SK-N-SH (cell line): ENCODE measurements at regions not wholly inside any gene's neighbourhood (a gene's known extent, or its start where the extent isn't known, plus 50 kb on each side); places are given as distances from the start of the nearest gene placed in this dataset.

Experiments used
- CTCF ChIP-seq: fragments of 200-600 bp; sonication (generic); IDR thresholded peaks from 2 replicates; pipeline ENCODE4 v1.6.1; 2017; ENCODE audit warnings: antibody characterized with exemption, mild to moderate bottlenecking, moderate library complexity
- EP300 ChIP-seq, 2 experiments: IDR thresholded peaks; 2 replicates each; pipeline versions ENCODE4 v1.4.0 to v1.6.1; 2012; ENCODE audit warnings: borderline replicate concordance in 1 of 2, low read depth in 1 of 2, low read length in 1 of 2
- EZH2phosphoT487 ChIP-seq: fragments of 200-600 bp; sonication (generic); IDR thresholded peaks from 2 replicates; pipeline ENCODE4 v1.6.1; 2017; ENCODE audit warnings: low read depth, mixed run types, mild to moderate bottlenecking, antibody characterized with exemption, moderate library complexity, borderline replicate concordance
- FOXJ3 ChIP-seq: sonication (generic); formaldehyde crosslinking; IDR thresholded peaks from 2 replicates; pipeline ENCODE4 v1.5.1; 2020; ENCODE audit warnings: mild to moderate bottlenecking, missing genetic modification reagents
- GABPA ChIP-seq: IDR thresholded peaks from 2 replicates; pipeline ENCODE4 v1.4.0; 2012; ENCODE audit warnings: low read depth, mild to moderate bottlenecking
- GATA2 ChIP-seq: sonication (generic); formaldehyde crosslinking; IDR thresholded peaks from 2 replicates; pipeline ENCODE4 v1.5.0; 2020; ENCODE audit warnings: mild to moderate bottlenecking, missing genetic modification reagents
- MEF2A ChIP-seq: IDR thresholded peaks from 2 replicates; pipeline ENCODE4 v1.4.0; 2012; ENCODE audit warnings: low read depth, borderline replicate concordance
- POLR2AphosphoS5 ChIP-seq: IDR thresholded peaks from 2 replicates; pipeline ENCODE4 v1.6.1; 2012; ENCODE audit warnings: low read depth, low read length
- SIN3A ChIP-seq: IDR thresholded peaks from 2 replicates; pipeline ENCODE4 v1.6.1; 2012; ENCODE audit warnings: low read depth, mild to moderate bottlenecking, low read length, moderate library complexity, borderline replicate concordance
- TAF1 ChIP-seq: IDR thresholded peaks from 2 replicates; pipeline ENCODE4 v1.6.1; 2012; ENCODE audit warnings: low read depth, mild to moderate bottlenecking, low read length, moderate library complexity, borderline replicate concordance
- TCF12 ChIP-seq: IDR thresholded peaks from 2 replicates; pipeline ENCODE4 v1.4.0; 2012
- USF1 ChIP-seq: IDR thresholded peaks from 2 replicates; pipeline ENCODE4 v1.4.0; 2012; ENCODE audit warnings: low read depth, borderline replicate concordance

- TF ChIP-seq TCF12 (no peak), CTCF (no peak), GATA2 (CRISPR knock-in tag) (no peak), GABPA (no peak), POLR2AphosphoS5 (no peak), EZH2phosphoT487 (no peak), TAF1 (no peak), MEF2A (no peak), USF1 (no peak), SIN3A (no peak), FOXJ3 (CRISPR knock-in tag) (no peak), EP300 (IDR thresholded peaks at IDR 0.05; ENCODE audit: borderline replicate concordance in 1 of 2, low read depth in 1 of 2, low read length in 1 of 2) (no peak)
Measured at GRCh38 chr9:118187408-118187807, 483.2 kb downstream of the TLR4 start.
